ENCODE measurements at regions not wholly inside any gene's neighbourhood (a gene's known extent, or its start where the extent isn't known, plus 50 kb on each side); places are given as distances from the start of the nearest gene placed in this dataset.

- TF ChIP-seq POLR2A (IDR thresholded peaks at IDR 0.05) (no peak), CTCF (IDR thresholded peaks at IDR 0.05) (no peak)
These were observed 101.2 kb upstream of the RGMA start for GRCh38 chr15:93190238-93190637.
